Esophagus squamous epithelium (tissue), 5 donors: ENCODE measurements at regions not wholly inside any gene's neighbourhood (a gene's known extent, or its start where the extent isn't known, plus 50 kb on each side); places are given as distances from the start of the nearest gene placed in this dataset.

Experiments used
- DNase-seq: peaks from one replicate; lab custom pipeline; 2025; lab: John Stamatoyannopoulos, UW
- H3K27ac ChIP-seq, 4 donors: fragments of 200-600 bp; sonication (generic); one replicate each; pipeline ENCODE4 v1.5.1; 2016 to 2019; ENCODE audit warnings: mild to moderate bottlenecking in 1 of 4
- H3K27me3 ChIP-seq, 4 donors: fragments of 200-600 bp; sonication (generic); 1 replicate in 3 of 4; 2 replicates in 1 of 4; pipeline versions ENCODE4 v1.5.1 to v1.6.0; 2017 to 2021; ENCODE audit warnings: antibody characterized with exemption in 1 of 4
- H3K36me3 ChIP-seq, 3 donors: fragments of 200-600 bp; sonication (generic); one replicate each; pipeline ENCODE4 v1.5.1; 2016 to 2019
- H3K4me1 ChIP-seq, 3 donors: fragments of 200-600 bp; sonication (generic); one replicate each; pipeline ENCODE4 v1.5.1; 2017 to 2019
- H3K4me3 ChIP-seq, 4 donors: fragments of 200-600 bp; sonication (generic); 1 replicate in 3 of 4; 2 replicates in 1 of 4; pipeline ENCODE4 v1.5.1; 2016 to 2019; ENCODE audit warnings: mild to moderate bottlenecking in 2 of 4, moderate library complexity in 1 of 4
- H3K9me3 ChIP-seq, 3 donors: fragments of 200-600 bp; sonication (generic); one replicate each; pipeline ENCODE4 v1.5.1; 2016 to 2019
- POLR2A ChIP-seq, 4 donors: fragments of 450-650 bp; IDR thresholded peaks; one replicate each; pipeline ENCODE4 v1.6.1; 2017; ENCODE audit warnings: antibody characterized with exemption in 4 of 4, mild to moderate bottlenecking in 4 of 4, moderate library complexity in 3 of 4
- WGBS, 2 donors: methylation state at CpG; one replicate each; pipeline ENCODE4 v1.1.5; 2018; 5-methylcytosine and 5-hydroxymethylcytosine counted together
- intact Hi-C: fragments of 100-400 bp; cut with DNase I; formaldehyde crosslinking; loops from one replicate; pipeline ENCODE4 v1.15.0; 2022
- TF ChIP-seq, protein P1 (sequence below), 6 experiments: fragments of 450-650 bp in 4 of 6; fragments of 200-600 bp in 2 of 6; sonication (generic) in 2 of 6; IDR thresholded peaks; one replicate each; pipeline ENCODE4 v1.5.1; 2016 to 2019; ENCODE audit warnings: antibody characterized with exemption in 6 of 6, mild to moderate bottlenecking in 4 of 6, moderate library complexity in 4 of 6
- donor health status: DM: yes; HTN: yes; CAD: no.

DNA sequence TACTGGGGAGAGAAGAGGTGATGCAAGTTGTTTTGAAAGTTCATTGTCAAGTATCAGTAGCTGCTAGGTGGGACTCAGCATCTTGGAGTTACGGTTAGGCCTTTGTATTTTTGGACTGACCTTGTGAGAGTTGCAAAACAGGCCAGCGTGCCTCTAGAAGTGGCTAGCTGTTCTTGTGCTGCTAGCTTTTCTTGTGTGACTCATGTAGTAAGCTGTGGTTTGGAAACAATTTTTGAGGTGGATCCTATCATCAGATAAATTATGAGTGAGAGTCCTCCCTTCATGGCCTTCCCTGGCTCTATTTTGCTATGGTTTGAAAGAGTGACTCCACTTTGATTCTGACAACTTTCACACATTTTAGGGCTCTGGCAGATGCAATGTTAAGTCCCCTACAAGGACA, 409.2 kb upstream of the HS6ST1 start:
- Histone ChIP-seq H3K27me3 (no peaks in the 10 kb centered on the region), H3K27ac (peak overlapping the region in 3 of 4 donors; percentile 53 to 62 (median 53)), H3K9me3 (peaks cover 0 to 6% (median 0%) of the 10 kb centered on the region in 3 donors), H3K4me3 (no peak overlapping the region), H3K36me3 (no peaks in the 10 kb centered on the region), H3K4me1 (peaks cover 3 to 22% (median 11%) of the 10 kb centered on the region in 3 donors)
- intact Hi-C loops: no loop called here
- 8 to 48% methylated on average over 2 of the region's 2 CpGs for WGBS, 2 donors
- no peak for DNase-seq
- TF ChIP-seq, protein P1, sequence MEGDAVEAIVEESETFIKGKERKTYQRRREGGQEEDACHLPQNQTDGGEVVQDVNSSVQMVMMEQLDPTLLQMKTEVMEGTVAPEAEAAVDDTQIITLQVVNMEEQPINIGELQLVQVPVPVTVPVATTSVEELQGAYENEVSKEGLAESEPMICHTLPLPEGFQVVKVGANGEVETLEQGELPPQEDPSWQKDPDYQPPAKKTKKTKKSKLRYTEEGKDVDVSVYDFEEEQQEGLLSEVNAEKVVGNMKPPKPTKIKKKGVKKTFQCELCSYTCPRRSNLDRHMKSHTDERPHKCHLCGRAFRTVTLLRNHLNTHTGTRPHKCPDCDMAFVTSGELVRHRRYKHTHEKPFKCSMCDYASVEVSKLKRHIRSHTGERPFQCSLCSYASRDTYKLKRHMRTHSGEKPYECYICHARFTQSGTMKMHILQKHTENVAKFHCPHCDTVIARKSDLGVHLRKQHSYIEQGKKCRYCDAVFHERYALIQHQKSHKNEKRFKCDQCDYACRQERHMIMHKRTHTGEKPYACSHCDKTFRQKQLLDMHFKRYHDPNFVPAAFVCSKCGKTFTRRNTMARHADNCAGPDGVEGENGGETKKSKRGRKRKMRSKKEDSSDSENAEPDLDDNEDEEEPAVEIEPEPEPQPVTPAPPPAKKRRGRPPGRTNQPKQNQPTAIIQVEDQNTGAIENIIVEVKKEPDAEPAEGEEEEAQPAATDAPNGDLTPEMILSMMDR (IDR thresholded peaks at IDR 0.05): no peak
- no peak for TF ChIP-seq POLR2A (IDR thresholded peaks at IDR 0.05)

DNA sequence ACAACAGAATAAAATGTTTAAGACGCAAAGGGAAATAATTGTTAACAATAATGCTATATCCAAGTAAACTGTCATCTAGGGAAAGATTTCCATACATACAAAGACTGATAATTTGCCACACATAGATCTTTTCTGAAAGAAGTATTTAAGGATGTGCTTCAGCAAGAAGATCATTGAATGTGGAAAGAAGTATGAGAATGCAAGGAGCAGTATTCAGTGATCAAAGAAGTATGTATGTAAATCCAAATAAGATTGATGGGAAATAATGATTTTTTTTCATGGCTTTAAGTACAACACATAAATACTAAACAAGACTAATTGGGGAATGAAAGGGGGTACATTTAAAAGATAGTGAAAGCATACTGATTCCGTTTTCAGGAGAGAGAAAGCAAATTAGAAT, 410.4 kb upstream of the HS6ST1 start:
- peaks cover 11 to 34% (median 18%) of the 10 kb centered on the region in 3 donors for H3K4me1 ChIP-seq
- 85 to 88% methylated on average over 2 of the region's 2 CpGs for WGBS, 2 donors

DNA sequence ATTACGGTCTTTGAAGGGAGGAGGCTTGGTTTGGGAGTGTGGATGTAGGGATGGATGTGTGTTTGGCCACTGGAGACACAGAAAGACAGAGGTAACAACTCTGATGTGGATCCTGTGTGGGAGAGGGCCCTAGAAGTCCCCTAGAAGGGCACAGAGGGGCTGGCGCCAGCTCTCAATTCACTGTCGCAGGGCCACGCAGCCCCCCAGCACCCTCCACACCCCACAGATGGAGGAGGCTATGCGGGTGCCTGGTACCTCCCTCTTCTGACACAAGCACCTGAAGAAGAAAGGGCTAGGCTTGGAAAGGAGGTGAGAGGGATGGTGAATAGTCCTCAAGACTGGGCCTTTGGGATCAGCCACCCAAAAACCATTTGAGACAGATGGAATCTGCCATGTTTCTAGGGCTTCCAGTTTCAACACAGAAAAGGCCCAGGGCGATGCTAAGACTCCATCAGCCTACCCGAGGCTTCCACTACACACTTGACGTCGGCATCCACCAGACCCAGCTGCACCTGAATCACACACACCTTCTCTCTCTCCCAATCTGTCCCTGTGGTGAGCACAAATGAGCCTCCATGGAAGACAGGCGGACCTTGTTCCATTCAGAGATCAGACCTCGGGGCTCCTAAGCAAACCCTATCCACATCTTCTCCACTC, 413.5 kb upstream of the HS6ST1 start:
- no peak overlapping the region for H3K27ac ChIP-seq
- peaks cover 0 to 6% (median 0%) of the 10 kb centered on the region in 3 donors for H3K9me3 ChIP-seq
- intact Hi-C loops: no loop called here
- 92 to 95% methylated on average over 10 to 11 of the region's 11 CpGs for WGBS, 2 donors
- no peaks in the 10 kb centered on the region for H3K36me3 ChIP-seq
- no peak overlapping the region for H3K4me3 ChIP-seq
- TF ChIP-seq, protein P1 (IDR thresholded peaks at IDR 0.05): no peak
- TF ChIP-seq POLR2A (IDR thresholded peaks at IDR 0.05): no peak
- peaks cover 23 to 47% (median 26%) of the 10 kb centered on the region in 3 donors for H3K4me1 ChIP-seq
- peaks cover 0 to 6% (median 0%) of the 10 kb centered on the region in 4 donors for H3K27me3 ChIP-seq
- DNase-seq: no peak

More for the DNA sequence above, 410.4 kb upstream of the HS6ST1 start:
- TF ChIP-seq, protein P1 (IDR thresholded peaks at IDR 0.05): no peak
- no peak for TF ChIP-seq POLR2A (IDR thresholded peaks at IDR 0.05)
- Histone ChIP-seq H3K36me3 (no peaks in the 10 kb centered on the region), H3K27me3 (no peaks in the 10 kb centered on the region), H3K27ac (no peak overlapping the region), H3K4me3 (no peak overlapping the region), H3K9me3 (peaks cover 0 to 6% (median 0%) of the 10 kb centered on the region in 3 donors)
- intact Hi-C loops: no loop called here
- no peak for DNase-seq

DNA sequence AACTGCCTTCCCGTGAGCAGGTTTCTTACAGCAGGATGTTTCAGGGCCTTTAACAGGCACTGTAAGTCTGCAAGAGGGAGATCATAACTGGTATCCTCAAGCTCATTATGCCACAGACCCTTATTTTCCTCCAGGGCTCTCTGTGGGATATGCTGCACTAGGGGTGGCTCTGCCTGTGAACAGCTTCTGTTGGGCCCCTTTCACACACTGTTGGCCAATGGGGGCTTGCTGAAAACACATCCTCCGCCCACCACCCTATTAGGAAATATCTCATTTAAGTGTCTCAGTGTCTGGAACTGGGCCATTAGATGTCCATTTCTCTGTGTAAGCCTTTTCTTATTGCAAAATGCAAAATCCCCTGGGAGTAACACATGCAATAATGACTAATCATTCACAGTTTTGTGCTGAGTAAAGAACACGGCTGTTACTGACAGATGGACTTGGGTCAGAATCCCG, 414.3 kb upstream of the HS6ST1 start:
- 28 to 37% methylated on average over 3 to 4 of the region's 4 CpGs for WGBS, 2 donors
- DNase-seq: no peak
- intact Hi-C loops: no loop called here

DNA sequence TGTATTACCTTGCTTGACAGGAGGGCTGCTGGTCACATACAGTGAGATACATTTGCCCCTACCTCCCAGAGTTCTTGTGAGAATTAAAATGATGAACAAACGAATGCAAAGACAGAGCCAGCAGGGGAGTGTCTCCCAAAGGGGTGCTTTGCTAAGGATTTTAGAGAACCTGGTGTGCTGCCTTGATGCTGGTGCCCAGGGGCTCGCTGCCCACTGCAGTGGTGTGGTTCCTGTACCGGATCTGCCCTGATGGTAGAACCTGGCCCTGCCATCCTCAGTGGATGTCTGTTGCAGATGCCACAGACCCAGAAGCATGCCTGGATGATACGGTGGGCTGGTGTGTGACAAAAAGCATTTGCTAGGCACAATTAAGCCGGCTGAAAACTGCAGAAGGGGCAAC, 414.8 kb upstream of the HS6ST1 start:
- H3K27ac ChIP-seq: no peak overlapping the region
- 79 to 87% methylated on average over 2 to 5 of the region's 5 CpGs for WGBS, 2 donors
- intact Hi-C loops: no loop called here
- peaks cover 0 to 6% (median 0%) of the 10 kb centered on the region in 4 donors for H3K27me3 ChIP-seq
- H3K9me3 ChIP-seq: peaks cover 0 to 6% (median 0%) of the 10 kb centered on the region in 3 donors
- H3K36me3 ChIP-seq: no peaks in the 10 kb centered on the region
- TF ChIP-seq POLR2A (IDR thresholded peaks at IDR 0.05): no peak
- TF ChIP-seq, protein P1 (IDR thresholded peaks at IDR 0.05): no peak
- DNase-seq: no peak
- H3K4me3 ChIP-seq: no peak overlapping the region
- peaks cover 20 to 45% (median 24%) of the 10 kb centered on the region in 3 donors for H3K4me1 ChIP-seq

More for the DNA sequence above, 414.3 kb upstream of the HS6ST1 start:
- H3K27ac ChIP-seq: no peak overlapping the region
- H3K9me3 ChIP-seq: peaks cover 0 to 6% (median 0%) of the 10 kb centered on the region in 3 donors
- no peak overlapping the region for H3K4me3 ChIP-seq
- peaks cover 20 to 46% (median 24%) of the 10 kb centered on the region in 3 donors for H3K4me1 ChIP-seq
- TF ChIP-seq, protein P1 (IDR thresholded peaks at IDR 0.05): no peak
- no peak for TF ChIP-seq POLR2A (IDR thresholded peaks at IDR 0.05)
- no peaks in the 10 kb centered on the region for H3K36me3 ChIP-seq
- H3K27me3 ChIP-seq: peaks cover 0 to 6% (median 0%) of the 10 kb centered on the region in 4 donors
